ENCODE measurements at regions not wholly inside any gene's neighbourhood (a gene's known extent, or its start where the extent isn't known, plus 50 kb on each side); places are given as distances from the start of the nearest gene placed in this dataset.

GRCh38 chr1:69172003-69173000 is 395.4 kb upstream of the LRRC7 start:
- no peak for DNase-seq

DNA sequence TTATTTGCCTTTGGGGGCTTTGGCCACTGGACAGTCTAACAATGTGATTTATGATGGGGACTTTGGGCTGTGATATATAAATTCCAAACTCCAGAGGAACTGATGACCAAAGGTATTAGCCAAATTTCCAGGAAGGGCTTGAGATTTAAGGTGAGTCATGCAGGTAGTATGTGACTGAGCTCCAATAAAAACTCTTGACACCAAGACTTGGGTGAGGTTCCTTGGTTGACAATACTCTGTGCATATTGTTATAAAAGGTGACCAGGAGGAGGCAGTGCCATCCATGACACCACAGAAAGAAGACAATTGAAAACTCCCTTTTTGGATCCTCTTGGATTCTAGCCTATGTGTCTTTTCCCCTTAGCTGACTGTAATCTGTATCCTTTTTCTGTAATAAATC is 392.7 kb upstream of the LRRC7 start:
- DNase-seq, result no peak

GRCh38 chr1:69180358-69180757 is 387.4 kb upstream of the LRRC7 start:
- no peak for DNase-seq

DNA sequence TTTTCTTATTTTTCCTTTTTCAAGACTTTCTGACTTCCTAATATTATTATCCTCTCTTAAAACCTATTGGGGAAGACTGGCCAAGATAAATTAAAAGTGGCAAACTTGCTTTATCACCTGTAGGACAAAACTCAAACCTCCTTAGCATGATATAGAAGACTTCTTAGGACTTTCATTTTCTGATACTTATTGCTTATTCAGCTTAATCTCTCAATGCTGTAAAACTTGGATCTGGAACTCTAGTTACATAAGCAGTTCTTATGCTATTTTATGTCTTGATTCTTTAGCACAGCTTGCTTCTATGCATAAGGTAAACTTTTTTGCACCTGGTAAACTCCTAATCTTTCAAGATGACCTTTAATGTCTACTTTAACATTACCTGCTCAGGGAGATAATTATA is 382.3 kb upstream of the LRRC7 start:
- no peak for DNase-seq

DNA sequence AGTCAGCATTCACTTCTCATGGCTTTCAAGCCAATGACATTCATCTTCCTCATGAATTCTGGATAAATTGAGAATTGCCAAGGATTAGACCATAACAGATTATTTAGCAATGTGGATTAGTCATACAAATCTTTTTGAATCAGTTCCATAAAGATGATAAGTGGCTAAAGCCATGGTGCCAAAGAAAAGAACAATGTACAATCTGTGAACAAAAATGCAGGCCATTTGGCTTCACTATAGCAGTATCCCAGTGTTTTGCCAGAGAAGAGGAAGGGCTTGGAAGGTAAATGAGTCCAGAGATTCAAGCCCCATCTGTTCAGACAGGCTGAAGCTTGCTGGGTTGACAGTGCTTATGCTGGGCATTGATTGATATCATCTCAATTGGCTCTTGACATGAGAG is 376.4 kb upstream of the LRRC7 start:
- DNase-seq, result peak; percentile 92

- DNase-seq, result no peak
These were observed 372.6 kb upstream of the LRRC7 start for GRCh38 chr1:69195136-69195535.

DNA sequence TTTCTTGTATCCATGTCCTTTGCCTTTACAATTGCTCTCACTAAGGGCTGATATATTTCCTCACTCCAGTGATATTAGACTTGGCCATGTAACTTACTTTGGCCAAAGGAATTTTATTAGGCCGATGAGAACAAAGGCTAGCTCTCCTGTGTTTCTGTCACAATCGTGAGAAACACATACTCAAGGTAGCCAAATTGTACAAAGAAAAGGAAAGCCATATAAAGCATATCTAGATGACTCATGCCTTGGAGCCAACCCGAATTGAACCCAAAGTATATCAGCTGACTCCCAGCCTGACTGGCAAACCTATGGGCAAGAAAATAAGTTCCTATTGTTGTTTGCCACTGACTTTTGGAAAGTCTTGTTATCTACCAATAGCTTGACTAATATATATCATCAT is 371.7 kb upstream of the LRRC7 start:
- DNase-seq, result no peak

- DNase-seq, result no peak
These were observed 369.9 kb upstream of the LRRC7 start for GRCh38 chr1:69197816-69198215.

DNA sequence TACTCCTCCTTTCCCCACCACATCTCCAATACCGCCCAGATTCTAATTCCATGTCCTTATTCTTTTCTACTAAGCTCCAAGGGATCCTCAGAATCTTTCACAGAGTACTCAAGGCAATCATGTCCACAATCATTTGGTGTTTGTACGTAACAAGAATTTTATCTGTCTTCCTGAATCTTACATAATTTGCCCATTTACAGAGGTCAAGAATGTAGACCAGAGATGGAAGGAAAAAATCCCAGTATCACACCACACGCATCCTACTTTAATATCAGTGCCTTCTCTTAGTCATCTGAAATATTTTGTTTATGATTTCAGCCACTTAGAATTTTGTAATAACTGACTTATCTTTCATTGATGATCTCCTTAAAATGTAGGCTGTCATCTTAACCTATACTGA is 366.0 kb upstream of the LRRC7 start:
- DNase-seq, result no peak

DNA sequence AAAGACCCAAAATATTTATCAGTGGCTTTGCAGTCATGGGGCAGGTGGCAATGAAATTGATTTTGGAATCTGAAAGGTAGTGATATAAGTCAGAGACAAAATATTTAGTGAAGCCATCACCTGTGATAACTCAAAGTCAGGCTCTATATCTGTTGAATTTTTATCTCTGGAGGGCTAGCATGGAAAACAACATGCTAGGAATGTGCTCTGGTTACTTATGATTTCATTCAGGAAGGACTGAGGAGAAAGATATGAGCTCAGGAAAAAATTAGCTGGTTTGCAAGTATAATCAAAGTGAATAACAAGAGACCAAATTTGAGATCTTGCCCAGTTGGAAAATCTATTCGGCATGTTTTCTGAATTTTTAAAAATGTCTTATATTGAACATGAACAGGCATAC is 364.6 kb upstream of the LRRC7 start:
- DNase-seq, result no peak

DNA sequence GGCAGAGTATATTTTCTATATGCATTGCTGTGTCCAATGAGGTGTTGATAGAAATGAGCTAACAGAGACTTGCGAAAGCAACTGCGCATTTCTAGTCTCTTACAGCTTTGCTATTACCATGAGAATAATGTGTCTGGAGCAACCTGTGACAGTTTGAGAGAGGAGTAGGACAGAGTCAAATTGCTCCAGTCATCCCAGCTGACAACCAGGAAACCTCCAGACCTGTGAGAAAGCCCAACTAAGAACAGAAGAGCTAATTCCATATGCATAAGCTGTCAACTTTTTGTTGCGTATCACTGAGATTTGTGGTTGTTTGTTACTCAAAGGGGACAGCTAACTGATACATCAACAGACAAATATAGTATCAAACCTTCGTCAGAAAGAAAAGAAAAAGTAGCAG is 354.1 kb upstream of the LRRC7 start:
- no peak for DNase-seq

DNA sequence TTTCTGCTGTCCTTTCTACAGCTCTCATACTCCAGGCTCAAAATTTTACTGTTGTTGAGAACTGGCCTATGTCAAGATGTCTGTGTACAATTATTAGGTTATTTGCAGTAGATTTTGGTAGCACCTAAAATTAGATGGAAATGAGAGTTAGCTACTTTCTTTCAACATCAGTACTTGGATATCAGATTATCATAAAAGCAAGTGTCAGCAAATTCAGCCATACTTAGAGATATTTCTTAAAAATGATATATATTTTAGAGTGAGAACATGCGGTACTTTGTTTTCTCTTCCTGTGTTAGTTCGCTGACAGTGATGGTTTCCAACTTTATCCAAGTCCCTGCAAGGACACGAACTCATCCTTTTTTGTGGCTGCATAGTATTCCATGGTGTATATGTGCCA is 351.8 kb upstream of the LRRC7 start:
- DNase-seq, result no peak

- no peak for DNase-seq
These were observed 347.1 kb upstream of the LRRC7 start for GRCh38 chr1:69220672-69221071.

DNA sequence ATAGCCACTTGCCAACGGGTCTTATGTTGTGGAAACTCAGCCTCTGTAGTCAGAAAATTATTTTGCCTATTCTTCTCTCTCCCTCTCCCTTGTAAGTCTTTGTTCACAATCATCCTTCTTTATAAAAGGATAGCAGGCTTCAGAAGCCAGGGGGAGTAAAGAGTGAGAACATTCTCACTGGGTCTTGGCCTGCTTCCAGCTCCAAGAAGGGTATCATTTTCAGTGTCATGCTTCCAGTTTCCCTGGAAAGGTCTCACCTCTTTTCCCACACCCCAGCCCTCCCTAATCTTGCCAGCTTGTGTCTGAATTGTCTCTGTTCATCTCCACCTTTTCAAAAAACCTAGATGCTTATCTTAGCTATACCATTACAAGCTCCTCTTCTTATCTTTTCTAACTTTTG is 346.2 kb upstream of the LRRC7 start:
- DNase-seq, result peak; percentile 74

- no peak for DNase-seq
These were observed 344.6 kb upstream of the LRRC7 start for GRCh38 chr1:69223156-69223555.

DNA sequence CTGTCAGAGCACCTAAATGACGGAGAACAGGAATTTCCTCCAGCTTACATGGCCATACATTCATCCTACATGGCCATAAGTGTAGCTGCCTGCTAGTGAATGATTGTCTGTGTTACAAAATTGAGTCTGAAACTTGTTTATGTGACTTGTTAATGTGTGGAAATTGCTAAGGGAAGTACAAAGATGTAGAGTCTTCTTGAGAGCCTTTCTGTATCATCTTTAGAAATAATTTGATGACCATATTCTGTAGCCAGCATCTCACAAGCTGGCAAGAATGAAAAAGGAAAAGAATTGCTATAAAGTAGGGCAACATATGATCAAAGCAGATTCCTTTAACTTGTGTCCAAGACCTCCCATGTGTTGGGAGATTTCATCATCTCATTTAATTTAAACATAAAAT is 339.2 kb upstream of the LRRC7 start:
- no peak for DNase-seq

DNA sequence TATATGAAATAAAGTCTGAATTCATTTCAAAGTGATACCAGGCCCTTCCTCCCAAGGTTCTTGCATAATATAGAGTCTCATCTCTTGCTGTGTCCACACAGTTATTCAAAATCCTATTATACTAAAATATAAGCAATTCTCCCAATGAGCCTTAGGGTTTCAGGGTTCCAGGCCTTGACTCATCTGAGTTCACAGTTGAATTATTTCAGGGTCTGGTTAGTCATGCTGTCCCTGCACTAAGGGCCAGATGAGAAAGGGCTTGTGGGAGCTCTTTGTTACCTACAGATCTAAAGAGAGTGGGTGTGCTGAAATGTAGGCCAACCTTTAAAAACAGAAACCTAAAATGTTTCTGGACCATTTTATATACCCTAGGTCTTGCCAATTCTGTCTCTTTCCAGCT is 337.5 kb upstream of the LRRC7 start:
- no peak for DNase-seq

DNA sequence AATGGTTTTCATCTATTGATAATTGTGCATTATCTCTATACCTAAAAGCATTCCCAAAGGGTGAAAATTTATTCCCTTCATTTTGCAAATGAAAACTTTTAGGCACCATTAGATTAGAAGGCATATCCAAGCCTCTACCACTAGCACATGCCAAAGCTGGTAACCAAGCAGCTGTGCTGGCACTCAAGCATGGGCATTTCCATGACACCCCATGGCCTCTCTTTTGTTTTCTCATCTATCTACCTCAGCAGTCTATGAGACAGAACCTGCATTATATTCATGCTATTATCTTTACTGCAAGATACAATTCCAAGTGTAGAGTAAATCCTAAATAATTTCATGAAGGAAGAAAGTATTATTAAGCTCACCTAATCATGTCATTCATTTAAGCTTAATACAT is 334.3 kb upstream of the LRRC7 start:
- no peak for DNase-seq

DNA sequence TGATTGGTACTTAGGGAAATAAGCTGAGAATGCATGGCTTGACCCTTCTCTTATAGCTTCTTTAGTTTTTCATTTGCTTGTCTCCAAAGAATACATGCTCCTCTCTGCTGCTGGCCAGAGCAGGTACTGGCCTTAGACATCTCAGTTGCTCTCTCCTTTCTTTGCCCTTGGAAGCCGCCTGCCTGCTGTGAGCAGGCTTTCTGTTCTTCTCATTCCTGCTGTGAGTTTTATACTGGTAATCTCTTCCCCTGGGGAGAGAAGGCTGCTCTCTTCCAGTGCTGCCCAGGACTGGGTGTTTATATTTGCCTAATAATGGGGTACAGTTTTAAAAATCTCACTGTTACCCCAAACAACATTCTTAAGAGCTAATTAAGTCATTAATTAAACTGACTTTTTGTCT is 323.5 kb upstream of the LRRC7 start:
- DNase-seq, result no peak

- no peak for DNase-seq
These were observed 321.6 kb upstream of the LRRC7 start for GRCh38 chr1:69246109-69246508.

- DNase-seq, result no peak
These were observed 321.0 kb upstream of the LRRC7 start for GRCh38 chr1:69246710-69247109.

- no peak for DNase-seq
These were observed 315.0 kb upstream of the LRRC7 start for GRCh38 chr1:69252696-69253095.

- DNase-seq, result no peak
These were observed 311.7 kb upstream of the LRRC7 start for GRCh38 chr1:69256036-69256435.

GRCh38 chr1:69258842-69259241 is 308.9 kb upstream of the LRRC7 start:
- no peak for DNase-seq

DNA sequence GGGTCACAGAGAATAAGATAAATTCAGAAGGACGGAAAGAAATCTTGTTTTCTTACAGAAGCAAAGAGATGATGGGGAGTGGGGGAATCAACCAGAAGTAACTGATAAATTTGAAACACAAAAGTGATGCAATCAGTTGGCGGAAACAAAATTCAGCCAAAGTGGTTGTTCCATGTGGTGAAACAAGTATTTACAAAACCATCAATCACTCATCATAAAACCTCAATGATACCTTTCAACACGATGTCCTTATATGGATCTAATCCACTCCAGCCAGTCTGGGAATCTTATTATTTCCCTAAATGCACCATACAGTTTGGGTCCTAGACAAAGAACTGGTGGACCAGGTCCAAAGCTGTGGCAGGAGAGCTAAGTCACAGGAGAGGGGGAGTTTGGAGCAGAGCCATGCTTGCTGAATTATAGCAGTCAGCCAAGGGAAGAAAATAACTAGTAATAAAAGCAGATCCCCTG is 303.8 kb upstream of the LRRC7 start:
- DNase-seq, result peak; percentile 98
